DMS153 treated with DMSO at 0.1 percent for 48 hours (cell line): ENCODE measurements at regions not wholly inside any gene's neighbourhood (a gene's known extent, or its start where the extent isn't known, plus 50 kb on each side); places are given as distances from the start of the nearest gene placed in this dataset.

Source experiments
- DNase-seq: peaks from one replicate; lab custom pipeline; 2025; ENCODE audit not compliant: unreplicated experiment; lab: John Stamatoyannopoulos, UW

DNA sequence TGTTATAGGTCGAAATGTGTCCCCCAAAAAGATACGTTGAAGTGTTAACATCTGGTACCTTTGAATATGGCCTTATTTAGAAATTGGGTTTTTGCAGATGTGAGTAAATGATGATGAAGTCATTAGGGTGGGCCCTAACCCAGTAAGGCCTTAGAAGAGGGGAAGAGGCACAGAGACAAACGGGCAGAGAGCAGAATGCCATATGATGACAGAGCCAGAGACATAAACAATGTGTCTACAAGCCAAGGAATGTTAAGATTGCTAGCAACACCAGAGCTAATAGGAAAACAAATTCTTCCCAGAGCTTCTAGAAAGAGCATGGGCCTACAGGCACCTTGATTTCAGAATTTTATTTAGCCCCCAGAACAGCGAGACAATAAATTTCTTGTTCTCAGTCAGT, 693.1 kb upstream of the NECTIN3 start:
- DNase-seq = no peak

DNA sequence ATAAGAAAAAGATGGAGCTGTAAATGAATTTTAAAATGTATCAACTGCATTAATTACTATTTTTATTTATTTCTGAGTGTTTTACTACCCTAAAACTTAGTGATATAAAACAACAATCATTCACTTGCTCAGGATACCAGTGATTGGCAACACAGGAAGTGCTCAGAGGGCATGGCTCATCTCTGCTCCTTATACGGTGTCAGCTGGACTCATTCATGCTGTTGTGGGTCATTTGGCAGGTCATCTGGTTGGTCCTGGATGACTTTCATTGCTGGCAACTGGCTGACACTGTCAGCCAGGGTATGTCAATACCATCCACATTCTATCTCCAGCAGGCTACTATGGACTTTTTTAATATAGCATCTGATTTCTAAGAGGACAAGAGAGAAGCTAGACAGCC, 689.6 kb upstream of the NECTIN3 start:
- no peak for DNase-seq

DNA sequence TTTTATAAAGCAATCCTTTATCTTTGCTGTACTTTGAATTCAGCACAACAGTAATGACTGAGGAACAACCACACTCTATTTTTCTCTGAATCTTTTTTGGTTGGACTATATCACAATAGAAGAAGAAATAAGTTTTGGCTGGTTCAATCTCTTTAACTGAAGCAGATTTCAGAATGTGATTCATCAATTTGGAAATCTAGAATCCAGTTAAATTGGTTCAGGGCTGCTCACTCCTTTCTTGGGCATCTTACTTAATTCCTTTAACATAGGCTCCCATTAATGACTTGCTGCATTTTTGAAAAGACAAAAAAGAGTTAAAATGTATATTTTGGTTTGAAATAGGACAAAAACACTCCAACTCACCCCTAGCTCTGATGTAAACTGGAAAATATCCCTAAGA, 688.3 kb upstream of the NECTIN3 start:
- no peak for DNase-seq

DNA sequence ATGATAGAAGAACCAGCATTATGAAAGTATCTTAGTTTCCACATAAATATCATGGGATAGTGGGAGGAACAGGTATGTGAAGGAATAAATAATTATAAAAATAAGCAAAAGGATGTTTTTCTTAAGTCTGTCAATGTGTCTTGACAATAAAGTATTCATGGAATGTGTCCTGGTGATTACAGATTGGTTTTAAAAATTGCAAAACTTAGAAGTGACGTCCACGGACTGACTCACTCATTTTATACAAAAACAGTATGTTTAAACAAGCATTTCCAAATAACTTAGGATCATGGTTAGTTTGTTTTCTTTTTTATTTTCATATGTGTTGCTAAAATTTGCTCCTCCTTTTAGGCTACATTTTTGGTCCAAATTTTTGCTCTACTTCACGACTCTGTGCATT, 687.0 kb upstream of the NECTIN3 start:
- DNase-seq = no peak

DNA sequence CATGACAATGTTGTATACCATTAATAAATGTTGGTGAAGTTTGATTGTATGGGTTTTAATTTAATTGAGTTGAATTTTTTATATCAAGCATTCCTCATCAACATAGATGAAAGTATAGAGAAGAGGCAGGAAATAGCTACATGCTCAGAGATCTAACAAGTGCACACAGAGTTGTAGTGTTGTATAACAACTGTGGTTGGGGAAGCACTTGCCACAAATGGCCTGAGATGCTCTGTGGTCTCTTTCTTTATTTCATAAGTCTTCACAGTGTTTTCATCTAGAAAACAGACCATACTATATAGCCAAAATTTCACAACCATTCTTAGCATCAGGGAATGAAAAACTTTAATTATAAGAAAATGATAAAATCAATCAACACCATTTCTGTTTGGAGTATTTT, 682.6 kb upstream of the NECTIN3 start:
- no peak for DNase-seq

DNA sequence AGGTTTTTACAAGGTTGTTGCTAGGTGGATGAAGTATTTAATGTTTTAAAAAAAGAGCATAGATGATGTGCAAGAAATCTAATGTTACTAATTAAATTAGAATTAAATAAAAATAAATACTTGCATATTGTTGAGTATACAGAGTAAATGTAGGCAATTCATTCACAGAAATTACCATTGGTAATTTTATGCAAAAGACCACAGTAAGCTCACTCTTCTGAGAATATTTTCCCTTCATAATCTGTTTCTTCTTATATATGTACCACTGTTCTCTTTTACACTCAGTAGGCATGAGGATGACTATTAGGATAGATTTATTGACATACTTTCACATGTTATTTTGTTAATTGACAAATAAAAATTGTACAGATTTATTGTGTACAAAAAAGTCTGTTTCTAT, 681.2 kb upstream of the NECTIN3 start:
- no peak for DNase-seq

DNA sequence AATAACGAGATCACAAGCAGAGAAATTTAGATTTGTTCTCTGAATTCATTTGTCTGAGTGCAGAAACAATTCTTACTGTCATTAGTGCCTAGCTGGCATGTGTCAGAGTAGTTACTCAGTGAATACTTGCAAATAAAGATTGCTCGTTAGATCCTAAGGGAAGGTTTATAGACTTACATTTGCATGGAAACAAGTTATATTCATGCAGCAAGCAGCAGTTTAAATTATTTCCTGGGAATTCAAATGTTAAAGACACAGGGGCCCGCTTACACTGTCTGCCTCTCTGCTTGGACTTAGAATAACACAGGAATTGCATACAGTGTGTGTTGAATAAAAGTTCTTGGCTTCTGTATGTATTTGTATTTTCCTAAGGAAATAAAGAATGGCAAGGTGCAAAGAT, 680.6 kb upstream of the NECTIN3 start:
- DNase-seq = no peak

DNA sequence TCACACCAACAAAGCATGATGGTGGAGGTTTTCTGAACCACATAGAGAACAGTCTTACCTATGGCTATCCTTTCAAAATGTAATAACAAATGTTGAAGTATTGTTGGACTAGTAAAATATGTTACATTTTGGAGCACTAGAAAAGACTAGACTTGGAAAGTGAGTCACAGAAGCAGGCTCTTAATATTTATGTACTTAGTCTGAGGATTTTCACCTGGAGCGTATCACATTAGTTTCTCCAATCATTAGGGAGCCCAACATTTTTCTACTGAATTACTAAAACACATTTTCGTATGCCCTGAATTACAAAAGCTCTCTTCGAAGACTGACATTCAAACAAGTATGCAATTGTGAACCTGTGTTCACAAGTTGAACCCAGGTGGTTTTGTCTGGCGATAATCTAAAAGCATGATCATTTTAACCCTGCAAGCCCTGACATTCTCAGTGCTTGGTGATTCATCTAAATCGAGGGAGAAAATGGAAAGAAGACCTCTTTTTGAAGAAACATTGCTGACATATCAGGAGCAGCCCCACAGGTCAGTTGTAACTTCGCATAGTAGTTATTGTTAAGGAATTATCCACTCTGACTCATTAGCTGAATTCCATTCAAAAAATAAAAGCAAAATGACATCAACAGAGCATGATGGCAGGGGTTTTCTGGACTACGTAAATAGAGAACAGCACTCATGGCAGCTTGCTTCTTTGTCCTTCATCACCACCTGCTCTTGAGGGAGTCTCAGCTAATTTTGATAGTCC, 679.8 kb upstream of the NECTIN3 start:
- DNase-seq = no peak

DNA sequence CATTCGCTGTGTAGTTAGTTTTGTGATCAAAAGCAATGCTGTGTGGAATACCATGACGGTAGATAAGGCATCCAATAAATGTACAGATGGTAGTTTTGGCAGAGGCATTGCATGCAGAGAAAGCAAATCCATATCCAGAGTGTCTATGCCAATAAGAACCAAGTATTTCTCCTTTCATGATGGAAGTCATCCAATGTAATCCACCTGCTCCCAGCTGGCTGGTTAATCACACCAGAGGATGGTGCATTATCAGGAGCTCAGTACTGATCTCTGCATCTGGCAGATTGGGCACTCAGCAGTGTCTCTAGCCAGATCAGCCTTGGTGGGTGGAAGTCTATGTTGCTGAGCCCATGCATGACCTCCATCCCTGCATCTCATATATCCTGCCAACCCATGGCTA, 677.7 kb upstream of the NECTIN3 start:
- DNase-seq = no peak

DNA sequence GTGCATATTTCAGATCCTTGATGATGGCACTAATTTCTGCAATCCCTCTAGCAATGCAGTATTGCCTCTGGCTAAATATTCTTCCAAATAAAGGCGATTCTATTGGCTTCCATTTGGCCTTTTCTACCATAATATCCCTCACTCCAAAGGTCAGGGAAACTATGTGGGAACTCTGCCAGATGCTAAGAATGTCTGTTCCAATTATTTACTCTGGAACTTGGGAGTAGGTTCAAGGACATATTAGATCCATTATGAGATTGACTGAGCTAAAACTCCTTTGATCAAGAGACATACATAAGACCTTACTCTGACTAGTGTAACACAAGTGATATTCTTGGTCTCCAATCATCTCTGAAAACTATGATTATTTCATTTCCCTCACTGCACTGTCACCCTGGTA, 674.5 kb upstream of the NECTIN3 start:
- DNase-seq = no peak

DNA sequence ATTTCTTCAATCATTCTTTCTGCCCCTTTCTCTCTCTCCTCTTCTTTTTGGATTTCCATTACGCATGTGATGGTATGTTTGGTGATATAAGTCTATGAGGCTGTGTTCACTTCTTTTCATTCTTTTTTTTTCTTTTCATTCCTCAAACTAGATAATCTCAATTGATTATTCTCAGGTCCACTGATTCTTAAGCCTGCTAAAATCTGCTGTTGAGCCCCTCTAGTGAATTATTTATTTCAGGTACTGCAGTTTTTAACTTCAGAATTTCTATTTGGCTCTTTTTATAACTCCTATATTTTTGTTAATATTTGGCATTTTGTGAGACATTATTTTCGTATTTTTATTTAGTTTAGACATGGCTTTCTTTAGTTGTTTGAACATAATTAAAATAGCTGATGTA, 671.3 kb upstream of the NECTIN3 start:
- no peak for DNase-seq

DNA sequence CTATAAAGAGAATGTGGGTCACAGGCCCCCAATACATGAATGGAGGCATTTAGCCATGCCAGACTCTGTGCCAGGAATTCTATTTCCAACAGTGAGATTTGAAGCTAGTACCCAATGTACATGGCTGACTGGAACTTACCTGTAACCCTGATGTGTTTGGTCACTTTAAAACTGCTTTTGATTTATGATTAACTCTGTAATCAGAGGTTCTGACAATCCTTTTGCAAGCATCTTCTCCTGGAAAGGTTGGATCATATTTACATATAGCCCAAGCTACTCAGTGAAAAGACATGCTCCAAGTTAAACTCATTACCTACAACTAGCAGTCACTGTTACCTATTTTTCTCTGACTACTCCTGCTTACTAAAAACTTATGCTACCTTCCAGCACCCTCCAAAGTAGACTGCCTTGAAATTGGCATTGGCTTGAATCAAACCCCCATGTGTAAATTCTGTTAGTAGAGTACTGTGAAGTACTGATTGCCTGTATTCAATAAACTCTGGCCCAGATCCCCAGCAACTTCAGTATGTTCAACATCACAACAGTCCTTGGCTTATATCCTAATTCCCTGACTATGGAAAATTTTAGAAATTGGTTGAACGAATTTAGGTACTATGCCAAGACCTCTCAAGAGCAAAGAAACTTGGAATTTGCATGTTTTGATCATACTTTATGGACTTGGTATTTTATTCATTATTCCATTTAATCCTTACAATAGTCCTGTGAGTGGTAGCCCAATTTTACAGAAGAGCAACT, 665.6 kb upstream of the NECTIN3 start:
- DNase-seq = no peak

DNA sequence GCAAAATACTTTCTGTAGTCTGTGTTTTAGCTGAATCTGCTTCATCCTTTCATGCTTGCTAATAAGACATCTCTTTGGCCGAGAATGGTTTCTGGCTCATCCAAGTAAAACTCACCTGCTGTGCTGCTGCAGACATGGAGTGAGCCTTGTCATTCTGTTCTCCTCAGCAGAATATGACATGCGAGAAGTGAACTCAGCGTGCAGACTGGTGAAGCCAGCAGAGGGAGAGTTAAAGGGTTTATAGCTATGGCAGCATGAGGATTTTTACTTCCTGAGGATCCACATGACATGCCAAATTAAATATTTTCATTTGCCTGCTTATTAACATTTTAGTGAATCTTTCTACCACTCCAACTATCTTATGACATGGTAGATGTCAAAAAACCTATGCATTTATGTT, 658.4 kb upstream of the NECTIN3 start:
- no peak for DNase-seq

DNA sequence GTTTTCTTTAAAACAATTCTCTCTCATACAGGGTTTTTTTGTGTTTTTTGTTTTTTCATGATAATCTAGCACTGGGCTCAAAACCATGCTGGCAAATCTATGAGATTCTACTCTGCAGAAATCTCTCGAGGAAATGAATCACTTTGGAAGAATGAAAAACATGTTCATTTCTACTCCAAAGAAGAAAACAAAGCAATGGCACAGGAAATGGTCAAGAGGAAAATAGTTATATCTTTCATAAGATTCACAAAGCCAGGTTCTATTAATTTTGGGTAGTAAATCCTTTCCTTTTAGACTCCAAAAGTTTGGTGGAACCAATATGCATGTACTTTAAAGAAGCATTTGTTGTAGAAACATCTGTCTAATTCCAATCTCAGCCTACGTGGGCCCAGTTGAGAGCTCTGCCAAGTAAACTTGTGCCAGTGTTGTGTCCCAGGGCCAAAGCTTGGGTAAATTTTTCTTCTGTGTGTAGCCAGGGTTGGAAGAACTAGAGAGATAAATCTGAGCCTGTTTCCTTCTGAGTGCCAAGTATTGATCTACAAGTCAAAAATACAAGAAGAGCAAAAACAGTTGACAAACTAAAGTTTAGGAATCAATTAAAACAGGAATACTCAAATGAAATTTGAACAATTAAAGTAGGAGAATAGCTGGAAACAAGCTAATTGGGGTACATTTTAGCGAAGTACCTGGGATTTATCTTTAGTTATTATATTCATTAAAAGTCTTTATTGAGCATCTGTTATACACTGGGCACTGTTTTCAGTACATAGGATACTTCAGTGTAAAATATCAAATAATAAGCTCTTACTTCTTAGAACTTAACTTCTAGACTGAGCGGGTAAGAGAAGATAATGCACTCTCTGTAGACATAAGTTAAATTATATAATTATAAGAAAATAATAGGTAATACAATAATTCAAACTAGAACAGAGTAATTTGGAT, 657.5 kb upstream of the NECTIN3 start:
- DNase-seq = no peak

DNA sequence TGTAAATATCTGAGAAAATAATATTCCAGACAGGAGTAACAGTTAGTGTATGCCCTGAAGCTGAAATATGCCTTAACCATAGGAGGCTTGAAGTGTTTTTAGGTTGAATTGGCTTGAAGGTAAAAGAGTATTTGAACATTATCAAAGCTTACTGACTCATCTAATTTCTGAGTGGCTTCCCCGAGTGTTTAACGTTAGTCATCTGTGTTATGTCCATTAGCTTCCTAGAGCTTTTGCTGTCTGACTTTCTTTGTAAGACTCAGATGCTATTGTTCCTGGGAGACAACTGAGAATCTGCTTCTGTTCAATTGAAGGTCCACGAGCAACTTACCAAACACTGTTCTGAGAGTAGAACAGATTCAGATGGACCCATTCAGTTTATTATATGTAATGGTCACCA, 656.8 kb upstream of the NECTIN3 start:
- no peak for DNase-seq

DNA sequence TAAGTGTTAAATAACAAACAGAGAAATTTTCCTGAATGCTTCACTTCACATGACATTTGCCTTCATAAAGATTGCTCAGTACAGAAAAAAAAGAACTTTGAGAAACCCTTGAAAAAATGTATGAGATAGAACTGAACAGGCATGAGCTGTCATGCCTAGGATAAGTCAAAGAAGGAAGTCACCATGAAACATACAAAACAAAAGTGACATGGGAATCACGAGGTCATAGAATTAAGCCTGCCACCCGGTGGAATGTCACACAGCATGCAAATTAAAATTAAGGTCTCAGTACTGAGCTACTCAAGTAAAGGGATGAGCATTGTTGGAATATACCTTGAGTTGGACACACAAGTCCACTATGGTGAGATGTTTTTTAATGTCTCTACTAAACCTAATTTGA, 652.5 kb upstream of the NECTIN3 start:
- peak; percentile 5 for DNase-seq

DNA sequence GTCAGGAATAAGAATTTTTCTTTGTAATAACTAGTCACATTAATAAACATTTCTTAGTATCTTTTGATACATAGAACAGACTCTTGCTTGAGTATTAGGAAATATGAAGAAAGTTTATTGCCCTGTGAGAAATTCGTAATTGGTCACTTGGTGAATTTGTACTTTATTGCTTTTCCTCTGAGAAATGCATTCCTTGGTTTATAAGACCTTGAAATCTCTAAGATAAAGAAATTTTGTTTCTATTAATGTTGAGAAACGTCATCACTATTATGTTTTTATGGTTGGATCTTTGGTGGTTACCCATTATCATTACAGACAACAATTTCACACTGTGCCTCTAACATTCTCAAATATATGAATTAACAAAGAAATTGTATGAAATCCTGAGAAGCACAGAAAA, 652.0 kb upstream of the NECTIN3 start:
- no peak for DNase-seq

DNA sequence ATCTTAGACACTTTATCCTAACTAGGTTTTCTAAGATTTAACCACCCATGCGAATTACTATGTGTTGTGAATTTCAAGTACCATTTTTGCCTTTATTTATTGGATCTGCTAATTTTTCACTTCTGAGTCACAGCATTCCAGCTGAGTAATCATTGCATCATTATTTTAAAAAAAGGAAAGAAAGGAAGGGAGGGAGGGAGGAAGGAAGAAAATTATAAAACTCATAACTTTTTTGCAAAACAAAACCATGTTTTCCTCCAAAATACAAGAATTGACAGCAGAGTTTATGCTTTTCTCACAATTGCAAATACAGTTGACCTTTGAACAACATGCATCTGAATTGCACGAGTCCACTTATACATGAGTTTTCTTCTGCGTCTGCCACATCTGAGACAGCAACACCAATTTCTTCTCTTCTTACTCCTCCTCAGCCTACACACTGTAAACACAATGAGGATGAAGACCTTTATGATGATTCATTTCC, 651.4 kb upstream of the NECTIN3 start:
- no peak for DNase-seq

DNA sequence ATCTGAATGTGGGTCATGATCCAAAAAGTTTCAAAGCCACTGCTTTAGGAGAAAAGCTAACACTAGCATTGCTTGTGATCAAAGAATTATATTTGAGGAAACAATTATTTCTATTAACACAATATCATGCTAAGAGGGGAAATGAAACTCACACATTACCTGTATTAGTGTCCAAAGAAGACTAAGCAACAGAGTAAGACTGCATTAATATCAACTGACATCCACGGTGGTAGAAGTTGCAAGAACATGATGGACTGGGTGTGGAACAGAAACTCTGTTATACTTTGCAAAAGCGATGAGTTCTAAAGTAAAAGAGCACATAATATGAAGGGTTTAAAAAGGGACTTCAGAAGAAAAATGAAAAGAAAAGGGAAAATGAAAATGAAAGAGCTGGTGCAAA, 648.3 kb upstream of the NECTIN3 start:
- no peak for DNase-seq

DNA sequence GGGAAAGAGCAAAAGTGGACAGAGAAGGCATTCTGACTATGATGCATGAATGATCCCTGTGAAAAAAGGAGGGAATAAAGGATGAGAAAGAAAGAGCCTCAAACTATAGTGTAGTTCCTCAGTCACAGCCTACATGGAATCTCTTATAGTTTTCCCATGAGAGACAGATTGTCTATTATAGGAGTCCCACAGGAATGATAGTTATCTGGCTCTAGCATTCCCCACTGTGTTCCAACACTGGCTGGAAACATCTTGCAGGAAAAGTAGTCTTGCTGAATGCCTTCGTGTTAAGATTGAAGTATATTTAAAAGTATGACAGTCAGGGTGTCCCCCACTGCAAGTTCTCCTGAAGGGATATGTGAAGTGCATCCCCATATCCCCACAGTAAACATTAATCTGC, 641.5 kb upstream of the NECTIN3 start:
- no peak for DNase-seq

DNA sequence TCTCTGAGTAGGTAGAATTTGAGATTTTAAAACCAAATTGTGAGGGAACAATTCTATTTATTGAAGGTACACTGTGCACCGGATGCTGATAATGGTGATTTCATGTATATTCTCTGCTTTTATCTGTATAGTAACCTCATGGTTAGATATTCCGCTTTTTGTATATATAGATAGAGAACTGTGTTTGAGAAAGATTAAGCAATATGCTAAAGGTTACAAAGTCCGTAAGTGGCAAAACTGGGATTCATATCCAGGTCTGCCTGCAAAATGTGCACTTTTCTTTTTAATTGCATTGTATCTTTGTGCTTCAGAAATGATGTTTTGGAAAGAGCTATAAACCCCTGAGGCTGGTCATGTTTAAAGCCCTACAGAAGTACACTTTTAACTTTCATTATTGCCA, 635.4 kb upstream of the NECTIN3 start:
- no peak for DNase-seq
